ENCODE measurements at regions not wholly inside any gene's neighbourhood (a gene's known extent, or its start where the extent isn't known, plus 50 kb on each side); places are given as distances from the start of the nearest gene placed in this dataset.

DNA sequence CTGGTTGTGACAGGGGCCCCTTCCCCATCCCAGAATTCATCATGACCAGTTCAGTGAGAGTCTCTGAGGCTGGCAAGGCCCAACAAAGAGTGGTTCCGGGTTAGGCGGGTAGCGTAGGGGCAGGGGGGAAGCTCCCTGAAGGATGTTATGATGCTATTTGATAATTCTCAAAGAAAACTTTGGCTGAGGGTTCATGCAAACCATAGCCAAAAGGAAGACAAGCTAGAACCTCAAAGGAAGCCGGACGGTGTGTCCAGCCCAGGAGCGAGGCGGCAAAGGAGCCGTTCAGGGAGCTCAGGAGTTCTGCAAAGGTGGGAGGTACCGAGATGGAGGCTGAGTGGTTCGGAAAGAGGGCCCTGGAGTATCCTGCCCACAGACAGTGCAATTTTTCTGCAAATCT, 226.8 kb upstream of the RAB6C start:
- no peaks in the 10 kb centered on the region for H4K20me1 ChIP-seq (ENCODE audit: insufficient read depth, low read length)
- no peak overlapping the region for H3K27ac ChIP-seq (ENCODE audit: low read depth, low read length)
- TF ChIP-seq, protein P1, sequence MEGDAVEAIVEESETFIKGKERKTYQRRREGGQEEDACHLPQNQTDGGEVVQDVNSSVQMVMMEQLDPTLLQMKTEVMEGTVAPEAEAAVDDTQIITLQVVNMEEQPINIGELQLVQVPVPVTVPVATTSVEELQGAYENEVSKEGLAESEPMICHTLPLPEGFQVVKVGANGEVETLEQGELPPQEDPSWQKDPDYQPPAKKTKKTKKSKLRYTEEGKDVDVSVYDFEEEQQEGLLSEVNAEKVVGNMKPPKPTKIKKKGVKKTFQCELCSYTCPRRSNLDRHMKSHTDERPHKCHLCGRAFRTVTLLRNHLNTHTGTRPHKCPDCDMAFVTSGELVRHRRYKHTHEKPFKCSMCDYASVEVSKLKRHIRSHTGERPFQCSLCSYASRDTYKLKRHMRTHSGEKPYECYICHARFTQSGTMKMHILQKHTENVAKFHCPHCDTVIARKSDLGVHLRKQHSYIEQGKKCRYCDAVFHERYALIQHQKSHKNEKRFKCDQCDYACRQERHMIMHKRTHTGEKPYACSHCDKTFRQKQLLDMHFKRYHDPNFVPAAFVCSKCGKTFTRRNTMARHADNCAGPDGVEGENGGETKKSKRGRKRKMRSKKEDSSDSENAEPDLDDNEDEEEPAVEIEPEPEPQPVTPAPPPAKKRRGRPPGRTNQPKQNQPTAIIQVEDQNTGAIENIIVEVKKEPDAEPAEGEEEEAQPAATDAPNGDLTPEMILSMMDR (IDR thresholded peaks at IDR 0.05; ENCODE audit: extremely low read depth, low read depth, low read length) = no peak
- no peak overlapping the region for H2AFZ ChIP-seq (ENCODE audit: low read length)
- H3K4me1 ChIP-seq (ENCODE audit: insufficient read depth, low read length) = no peaks in the 10 kb centered on the region
- no peak overlapping the region for H3K4me2 ChIP-seq (ENCODE audit: insufficient read depth, low read length)
- no peaks in the 10 kb centered on the region for H3K9me3 ChIP-seq (ENCODE audit: low read depth, low read length)
- H3K36me3 ChIP-seq (ENCODE audit: insufficient read depth, low read length) = no peaks in the 10 kb centered on the region
- H3K27me3 ChIP-seq (ENCODE audit: insufficient read depth, low read length) = no peaks in the 10 kb centered on the region
- H3K79me2 ChIP-seq (ENCODE audit: insufficient read depth, low read length) = no peaks in the 10 kb centered on the region
- DNase-seq (ENCODE audit: insufficient read length, low spot score, missing footprints) = no peak
- no peak overlapping the region for H3K4me3 ChIP-seq (ENCODE audit: insufficient read depth, low read length)

- Histone ChIP-seq H3K27me3 (ENCODE audit: insufficient read depth, low read length) (no peaks in the 10 kb centered on the region), H3K27ac (ENCODE audit: low read depth, low read length) (no peak overlapping the region), H3K9me3 (ENCODE audit: low read depth, low read length) (no peaks in the 10 kb centered on the region), H3K4me1 (ENCODE audit: insufficient read depth, low read length) (no peaks in the 10 kb centered on the region), H3K36me3 (ENCODE audit: insufficient read depth, low read length) (no peaks in the 10 kb centered on the region), H3K4me3 (ENCODE audit: insufficient read depth, low read length) (no peak overlapping the region), H2AFZ (ENCODE audit: low read length) (no peak overlapping the region), H3K79me2 (ENCODE audit: insufficient read depth, low read length) (no peaks in the 10 kb centered on the region), H3K4me2 (ENCODE audit: insufficient read depth, low read length) (no peak overlapping the region), H4K20me1 (ENCODE audit: insufficient read depth, low read length) (no peaks in the 10 kb centered on the region)
- no peak for DNase-seq (ENCODE audit: insufficient read length, low spot score, missing footprints)
- TF ChIP-seq, protein P1 (IDR thresholded peaks at IDR 0.05; ENCODE audit: extremely low read depth, low read depth, low read length) = no peak
These were observed 226.2 kb upstream of the RAB6C start for GRCh38 chr2:129753261-129753660.

GRCh38 chr2:129754421-129754820, 225.0 kb upstream of the RAB6C start:
- no peaks in the 10 kb centered on the region for H3K36me3 ChIP-seq (ENCODE audit: insufficient read depth, low read length)
- H3K79me2 ChIP-seq (ENCODE audit: insufficient read depth, low read length) = no peaks in the 10 kb centered on the region
- H3K4me1 ChIP-seq (ENCODE audit: insufficient read depth, low read length) = no peaks in the 10 kb centered on the region
- H4K20me1 ChIP-seq (ENCODE audit: insufficient read depth, low read length) = no peaks in the 10 kb centered on the region
- H3K4me2 ChIP-seq (ENCODE audit: insufficient read depth, low read length) = no peak overlapping the region
- no peak overlapping the region for H2AFZ ChIP-seq (ENCODE audit: low read length)
- H3K4me3 ChIP-seq (ENCODE audit: insufficient read depth, low read length) = no peak overlapping the region
- TF ChIP-seq, protein P1 (IDR thresholded peaks at IDR 0.05; ENCODE audit: extremely low read depth, low read depth, low read length) = no peak
- no peak for DNase-seq (ENCODE audit: insufficient read length, low spot score, missing footprints)
- H3K9me3 ChIP-seq (ENCODE audit: low read depth, low read length) = no peaks in the 10 kb centered on the region
- H3K27ac ChIP-seq (ENCODE audit: low read depth, low read length) = no peak overlapping the region
- H3K27me3 ChIP-seq (ENCODE audit: insufficient read depth, low read length) = no peaks in the 10 kb centered on the region

DNA sequence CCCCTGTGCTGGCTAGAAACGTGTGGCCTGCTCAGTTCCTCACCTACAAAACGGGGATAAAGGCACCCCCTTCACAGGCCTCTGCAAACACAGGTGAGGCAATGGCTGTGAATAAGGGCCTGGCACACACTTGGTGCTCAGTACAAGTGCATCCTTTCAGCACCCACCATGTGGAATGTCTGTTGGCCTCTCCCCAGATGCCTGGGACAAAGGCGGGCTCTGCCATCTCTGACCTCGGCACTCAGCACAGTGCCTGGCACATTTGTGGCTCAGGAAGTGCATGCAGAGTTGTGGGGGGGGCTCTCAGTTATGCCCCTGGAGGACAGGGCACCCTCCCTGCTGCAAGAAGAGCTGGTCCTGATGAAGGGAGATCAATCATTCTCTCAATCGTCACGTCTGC, 224.6 kb upstream of the RAB6C start:
- Histone ChIP-seq H3K4me1 (ENCODE audit: insufficient read depth, low read length) (no peaks in the 10 kb centered on the region), H4K20me1 (ENCODE audit: insufficient read depth, low read length) (no peaks in the 10 kb centered on the region), H3K27ac (ENCODE audit: low read depth, low read length) (no peak overlapping the region), H3K79me2 (ENCODE audit: insufficient read depth, low read length) (no peaks in the 10 kb centered on the region), H3K36me3 (ENCODE audit: insufficient read depth, low read length) (no peaks in the 10 kb centered on the region), H3K9me3 (ENCODE audit: low read depth, low read length) (no peaks in the 10 kb centered on the region), H3K4me2 (ENCODE audit: insufficient read depth, low read length) (no peak overlapping the region), H2AFZ (ENCODE audit: low read length) (no peak overlapping the region), H3K4me3 (ENCODE audit: insufficient read depth, low read length) (no peak overlapping the region), H3K27me3 (ENCODE audit: insufficient read depth, low read length) (no peaks in the 10 kb centered on the region)
- TF ChIP-seq, protein P1 (IDR thresholded peaks at IDR 0.05; ENCODE audit: extremely low read depth, low read depth, low read length) = no peak
- DNase-seq (ENCODE audit: insufficient read length, low spot score, missing footprints) = no peak
